ENCODE measurements at regions not wholly inside any gene's neighbourhood (a gene's known extent, or its start where the extent isn't known, plus 50 kb on each side); places are given as distances from the start of the nearest gene placed in this dataset.

DNA sequence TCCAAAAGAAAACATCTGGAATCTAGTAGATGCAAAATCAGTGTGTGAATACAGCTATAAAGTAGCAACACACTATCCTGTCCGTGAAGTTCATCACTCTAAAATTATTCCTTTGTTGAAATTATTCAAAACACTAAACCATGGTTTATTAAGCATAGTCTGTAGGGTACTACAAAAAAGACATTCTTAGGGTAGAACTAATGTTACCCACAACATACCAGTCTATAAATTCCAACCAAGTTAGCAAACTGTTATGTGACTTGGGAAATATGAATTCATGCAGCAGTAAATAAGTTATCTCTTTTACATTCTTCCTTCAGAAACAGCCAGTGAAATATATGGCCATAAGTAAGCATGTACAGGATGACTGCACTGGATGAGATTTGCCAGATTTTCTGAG, 580.3 kb upstream of the ADGRB3 start:
- H3K27me3 Mint-ChIP-seq = no peaks in the 10 kb centered on the region
- no peak for ATAC-seq (ENCODE audit: low read depth)
- no peak for TF ChIP-seq CTCF (IDR thresholded peaks at IDR 0.05)

GRCh38 chr6:68053805-68054373, 581.2 kb upstream of the ADGRB3 start:
- peaks cover 9% of the 10 kb centered on the region for H3K9me3 Mint-ChIP-seq
- ChIA-PET POLR2A (no interaction called here), CTCF (no interaction called here)
- DNase-seq (no peak), ATAC-seq (ENCODE audit: low read depth) (no peak)
- no peak overlapping the region for H3K4me3 Mint-ChIP-seq
- H3K27ac Mint-ChIP-seq = no peak overlapping the region
- no peaks in the 10 kb centered on the region for H3K36me3 Mint-ChIP-seq (ENCODE audit: low read depth)
- no peak for TF ChIP-seq CTCF (IDR thresholded peaks at IDR 0.05)
- H3K27me3 Mint-ChIP-seq = no peaks in the 10 kb centered on the region
- intact Hi-C loops (cut with micrococcal nuclease) = no loop called here
- no peaks in the 10 kb centered on the region for H3K4me1 Mint-ChIP-seq

More for the DNA sequence above, 580.3 kb upstream of the ADGRB3 start:
- Mint-ChIP-seq H3K4me1 (no peaks in the 10 kb centered on the region), H3K9me3 (peaks cover 7% of the 10 kb centered on the region), H3K4me3 (no peak overlapping the region), H3K27ac (no peak overlapping the region), H3K36me3 (ENCODE audit: low read depth) (no peaks in the 10 kb centered on the region)
- ChIA-PET CTCF (no interaction called here), POLR2A (no interaction called here)
- no peak for DNase-seq
- intact Hi-C loops (cut with micrococcal nuclease) = no loop called here

DNA sequence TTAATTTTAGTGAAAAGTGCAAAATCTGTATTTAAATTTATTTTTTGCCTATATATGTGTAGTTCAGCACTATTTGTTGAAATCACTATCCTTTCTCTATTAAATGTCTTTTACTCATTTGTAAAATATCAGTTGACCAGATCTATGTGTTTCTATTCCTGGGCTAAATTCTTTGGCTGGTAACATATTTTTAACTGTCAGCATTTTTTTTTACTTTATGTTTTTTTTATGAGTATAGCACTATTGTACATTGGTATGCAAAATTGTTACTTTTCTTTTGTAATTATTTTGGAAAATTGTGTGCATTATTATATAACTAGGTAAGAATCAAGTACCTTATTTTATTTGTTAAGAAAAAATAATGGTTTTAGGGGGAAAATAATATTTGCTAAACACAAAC, 582.8 kb upstream of the ADGRB3 start:
- peaks cover 10% of the 10 kb centered on the region for H3K9me3 Mint-ChIP-seq
- POLR2A ChIA-PET = no interaction called here
- no peak for TF ChIP-seq CTCF (IDR thresholded peaks at IDR 0.05)
- CTCF ChIA-PET = no interaction called here
- H3K4me3 Mint-ChIP-seq = no peak overlapping the region
- no peaks in the 10 kb centered on the region for H3K27me3 Mint-ChIP-seq
- intact Hi-C loops (cut with micrococcal nuclease) = no loop called here
- DNase-seq (no peak), ATAC-seq (ENCODE audit: low read depth) (no peak)
- no peak overlapping the region for H3K27ac Mint-ChIP-seq
- H3K4me1 Mint-ChIP-seq = no peaks in the 10 kb centered on the region
- no peaks in the 10 kb centered on the region for H3K36me3 Mint-ChIP-seq (ENCODE audit: low read depth)

GRCh38 chr6:68049562-68049961, 585.5 kb upstream of the ADGRB3 start:
- TF ChIP-seq CTCF (IDR thresholded peaks at IDR 0.05) = no peak
- no peak for ATAC-seq (ENCODE audit: low read depth)
- ChIA-PET POLR2A (no interaction called here), CTCF (no interaction called here)
- Mint-ChIP-seq H3K36me3 (ENCODE audit: low read depth) (no peaks in the 10 kb centered on the region), H3K27me3 (no peaks in the 10 kb centered on the region), H3K4me3 (no peak overlapping the region), H3K27ac (no peak overlapping the region), H3K4me1 (no peaks in the 10 kb centered on the region), H3K9me3 (peaks cover 5% of the 10 kb centered on the region)
- intact Hi-C loops (cut with micrococcal nuclease) = no loop called here
- no peak for DNase-seq

DNA sequence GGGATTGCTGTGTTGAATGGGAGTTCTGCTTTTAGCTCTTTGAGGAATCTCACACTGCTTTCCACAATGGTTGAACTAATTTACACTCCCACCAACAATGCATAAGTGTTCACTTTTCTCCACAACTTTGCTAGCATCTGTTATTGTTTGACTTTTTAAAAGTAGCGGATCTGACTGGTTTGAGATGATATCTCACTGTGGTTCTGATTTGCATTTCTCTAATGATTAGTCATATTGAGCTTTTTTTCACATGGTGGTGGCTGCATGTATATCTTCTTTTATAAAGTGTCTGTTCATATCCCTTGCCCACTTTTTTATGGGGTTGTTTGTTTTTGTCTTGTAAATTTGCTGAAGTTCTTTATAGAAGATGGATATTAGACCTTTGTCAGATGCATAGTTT, 588.3 kb upstream of the ADGRB3 start:
- Mint-ChIP-seq H3K36me3 (ENCODE audit: low read depth) (no peaks in the 10 kb centered on the region), H3K27ac (no peak overlapping the region), H3K27me3 (no peaks in the 10 kb centered on the region), H3K4me3 (no peak overlapping the region), H3K9me3 (peaks cover 5% of the 10 kb centered on the region), H3K4me1 (no peaks in the 10 kb centered on the region)
- ATAC-seq (ENCODE audit: low read depth) = no peak
- intact Hi-C loops (cut with micrococcal nuclease) = no loop called here
- no peak for TF ChIP-seq CTCF (IDR thresholded peaks at IDR 0.05)
- ChIA-PET POLR2A (no interaction called here), CTCF (no interaction called here)
- no peak for DNase-seq

Data from activated B cell treated with CpG ODN at 0.5 μM for 24 hours (primary cell).